UCSD-AML1 (cell line): ENCODE measurements at regions not wholly inside any gene's neighbourhood (a gene's known extent, or its start where the extent isn't known, plus 50 kb on each side); places are given as distances from the start of the nearest gene placed in this dataset.

Experiments used
- DNase-seq: peaks from one replicate; lab custom pipeline; 2025; ENCODE audit not compliant: unreplicated experiment; lab: John Stamatoyannopoulos, UW

GRCh38 chr4:106687026-106687425 is 318.4 kb upstream of the GIMD1 start:
- no peak for DNase-seq

- DNase-seq = no peak
Measured at GRCh38 chr4:106681381-106681921, 312.9 kb upstream of the GIMD1 start.

GRCh38 chr4:106679063-106679462 is 310.5 kb upstream of the GIMD1 start:
- DNase-seq = no peak

GRCh38 chr4:106677213-106677612 is 308.6 kb upstream of the GIMD1 start:
- no peak for DNase-seq

GRCh38 chr4:106676173-106676921 is 307.8 kb upstream of the GIMD1 start:
- DNase-seq = no peak

- DNase-seq = no peak
Measured at GRCh38 chr4:106671716-106672115, 303.1 kb upstream of the GIMD1 start.

- no peak for DNase-seq
Measured at GRCh38 chr4:106670976-106671375, 302.4 kb upstream of the GIMD1 start.

- DNase-seq = no peak
Measured at GRCh38 chr4:106659371-106659770, 290.8 kb upstream of the GIMD1 start.

- no peak for DNase-seq
Measured at GRCh38 chr4:106652095-106652494, 283.5 kb upstream of the GIMD1 start.

- no peak for DNase-seq
Measured at GRCh38 chr4:106650701-106651100, 282.1 kb upstream of the GIMD1 start.

GRCh38 chr4:106647451-106647850 is 278.9 kb upstream of the GIMD1 start:
- no peak for DNase-seq

GRCh38 chr4:106629268-106629625 is 260.7 kb upstream of the GIMD1 start:
- no peak for DNase-seq

- DNase-seq = no peak
Measured at GRCh38 chr4:106628586-106629267, 260.1 kb upstream of the GIMD1 start.

GRCh38 chr4:106627051-106627450 is 258.5 kb upstream of the GIMD1 start:
- no peak for DNase-seq

GRCh38 chr4:106624671-106625070 is 256.1 kb upstream of the GIMD1 start:
- no peak for DNase-seq

GRCh38 chr4:106618956-106619355 is 250.4 kb upstream of the GIMD1 start:
- DNase-seq = no peak

- no peak for DNase-seq
Measured at GRCh38 chr4:106615961-106616360, 247.4 kb upstream of the GIMD1 start.

GRCh38 chr4:106615410-106615945 is 246.9 kb upstream of the GIMD1 start:
- no peak for DNase-seq

- no peak for DNase-seq
Measured at GRCh38 chr4:106614441-106614840, 245.9 kb upstream of the GIMD1 start.

GRCh38 chr4:106609917-106610316 is 241.3 kb upstream of the GIMD1 start:
- DNase-seq = no peak

- DNase-seq = no peak
Measured at GRCh38 chr4:106607558-106607957, 239.0 kb upstream of the GIMD1 start.
